GM19023 (cell line): ENCODE measurements at regions not wholly inside any gene's neighbourhood (a gene's known extent, or its start where the extent isn't known, plus 50 kb on each side); places are given as distances from the start of the nearest gene placed in this dataset.
"Not testable (repeated sequence)": the region's sequence is repeated elsewhere in the genome, so short reads cannot be mapped to it uniquely, and the experiment has no call there.

ENCODE experiments used
- ATAC-seq: cut with Tn5 transposase; IDR thresholded peaks from one replicate; pipeline ENCODE4 v1.9.1; 2021; ENCODE audit warnings: mild to moderate bottlenecking, moderate library complexity; ENCODE audit not compliant: unreplicated experiment

- no peak for ATAC-seq
Observed at GRCh38 chr7:69228212-69228811, 370.0 kb upstream of the AUTS2 start.

- no peak for ATAC-seq
Observed at GRCh38 chr7:69232445-69233376, 365.6 kb upstream of the AUTS2 start.

GRCh38 chr7:69237541-69237940 is 360.7 kb upstream of the AUTS2 start:
- no peak for ATAC-seq

DNA sequence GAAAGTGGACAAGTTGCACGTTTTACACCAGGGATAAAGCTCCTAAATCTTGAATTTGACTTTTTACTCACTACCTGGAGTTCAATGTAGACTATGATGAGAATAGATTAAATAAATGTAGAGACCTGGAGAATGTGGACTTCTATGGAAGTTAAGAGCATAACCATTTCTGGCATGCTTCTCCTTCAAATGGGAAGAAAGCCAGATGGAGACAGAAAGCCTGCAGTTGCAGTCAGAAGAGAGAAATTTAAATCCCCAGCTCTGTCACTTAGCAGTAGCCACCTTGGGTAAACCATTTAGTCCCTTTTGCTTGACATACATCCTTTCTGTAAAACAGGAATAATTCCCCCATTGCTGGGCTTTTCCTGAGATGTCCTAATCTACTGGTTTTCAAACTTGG is 355.3 kb upstream of the AUTS2 start:
- no peak for ATAC-seq

DNA sequence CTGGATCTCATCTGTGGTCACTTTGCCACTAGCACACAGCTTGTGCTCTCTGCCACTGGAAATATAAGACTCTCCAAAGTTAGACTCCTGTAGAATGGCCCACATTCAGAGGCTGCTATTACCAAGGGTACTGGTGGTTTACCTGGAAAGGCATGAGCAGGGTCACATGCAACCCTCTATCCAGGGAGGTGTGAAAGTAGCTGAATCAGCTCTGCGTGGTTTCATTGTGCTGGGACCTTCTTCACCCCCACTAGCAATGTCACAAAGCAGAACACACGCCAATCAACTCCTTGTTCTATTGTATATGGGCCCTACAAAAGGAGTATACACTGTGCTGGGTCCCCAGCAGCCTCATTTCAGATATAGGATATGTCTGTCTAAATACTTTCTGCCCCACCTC is 353.6 kb upstream of the AUTS2 start:
- no peak for ATAC-seq

- no peak for ATAC-seq
Observed at GRCh38 chr7:69245646-69246045, 352.6 kb upstream of the AUTS2 start.

DNA sequence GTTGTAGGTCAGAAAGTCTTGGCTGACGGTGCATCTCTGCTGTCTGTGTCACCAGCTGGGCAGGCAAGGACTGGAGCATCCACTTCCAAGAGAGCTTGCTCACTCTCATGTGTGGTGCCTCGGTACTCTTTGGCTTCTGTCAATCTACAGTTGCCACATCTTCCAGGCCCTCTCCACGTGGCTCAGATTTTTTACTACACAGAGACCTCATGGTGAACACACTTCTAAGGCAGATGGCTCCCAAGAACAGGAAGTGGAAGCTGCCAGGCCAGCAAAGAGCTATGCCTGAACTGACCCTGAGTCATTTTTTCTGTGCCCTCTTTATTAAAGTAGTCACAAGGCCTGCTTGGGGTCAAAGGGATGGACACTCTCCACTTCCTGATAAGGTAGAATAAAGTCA is 351.5 kb upstream of the AUTS2 start:
- no peak for ATAC-seq

DNA sequence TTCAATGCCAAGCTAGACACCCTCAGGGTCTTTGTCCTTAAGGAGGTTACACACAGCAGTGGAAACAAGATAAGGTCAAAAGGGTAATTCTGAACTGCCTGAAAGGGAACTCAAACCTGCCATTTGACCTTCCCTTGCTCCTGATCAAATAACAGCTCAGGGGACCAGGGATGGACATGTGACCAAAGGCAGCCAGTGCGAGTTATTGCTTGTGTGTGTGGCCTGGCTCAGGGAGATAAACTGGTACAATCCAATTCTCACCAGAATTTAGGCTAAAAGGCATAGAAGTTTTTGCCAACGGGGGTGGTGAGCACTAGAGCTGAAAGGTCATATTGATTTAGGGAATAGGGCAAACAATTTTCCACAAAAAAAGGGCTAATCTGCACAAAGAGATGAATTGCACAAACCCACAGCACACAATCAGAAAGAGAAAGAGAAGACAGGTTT is 349.9 kb upstream of the AUTS2 start:
- not testable (repeated sequence) for ATAC-seq

DNA sequence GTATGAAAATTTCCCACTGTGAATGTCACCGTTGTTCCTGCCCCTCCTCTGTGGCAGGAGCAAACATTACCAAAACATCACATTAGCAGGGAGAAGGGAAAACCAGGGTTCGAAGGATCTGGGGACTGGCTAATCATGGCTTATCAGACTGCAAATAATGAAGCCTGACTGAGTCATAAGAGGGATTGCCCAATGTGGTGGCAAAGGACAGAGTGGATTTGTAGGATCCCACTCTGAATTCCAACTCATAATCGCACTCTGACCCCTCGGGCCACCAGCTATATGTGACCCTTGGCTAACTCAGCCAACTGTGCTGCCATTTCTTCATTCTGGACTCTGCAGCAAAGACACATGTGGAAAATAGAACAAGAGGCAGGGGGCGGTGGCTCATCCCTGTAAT is 347.3 kb upstream of the AUTS2 start:
- no peak for ATAC-seq

DNA sequence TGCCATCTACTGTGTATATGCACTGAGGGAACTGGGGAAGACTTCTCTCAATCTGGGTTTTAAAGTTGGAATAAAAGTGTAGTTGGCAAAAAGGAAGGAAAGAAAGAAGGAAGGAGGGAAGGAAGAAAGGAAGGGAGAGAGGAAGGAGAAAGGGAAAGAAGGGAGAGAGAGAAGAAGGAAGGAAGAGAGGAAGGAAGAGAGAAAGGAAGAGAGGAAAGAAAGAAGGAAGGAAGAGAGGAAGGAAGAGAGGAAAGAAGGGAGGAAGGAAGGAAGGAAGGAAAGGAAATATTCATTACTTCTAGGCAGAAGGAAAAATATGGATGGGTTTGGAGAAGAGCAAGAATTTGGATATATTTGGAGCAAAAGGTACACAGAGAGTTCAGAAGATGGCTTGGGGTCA is 343.6 kb upstream of the AUTS2 start:
- no peak for ATAC-seq

DNA sequence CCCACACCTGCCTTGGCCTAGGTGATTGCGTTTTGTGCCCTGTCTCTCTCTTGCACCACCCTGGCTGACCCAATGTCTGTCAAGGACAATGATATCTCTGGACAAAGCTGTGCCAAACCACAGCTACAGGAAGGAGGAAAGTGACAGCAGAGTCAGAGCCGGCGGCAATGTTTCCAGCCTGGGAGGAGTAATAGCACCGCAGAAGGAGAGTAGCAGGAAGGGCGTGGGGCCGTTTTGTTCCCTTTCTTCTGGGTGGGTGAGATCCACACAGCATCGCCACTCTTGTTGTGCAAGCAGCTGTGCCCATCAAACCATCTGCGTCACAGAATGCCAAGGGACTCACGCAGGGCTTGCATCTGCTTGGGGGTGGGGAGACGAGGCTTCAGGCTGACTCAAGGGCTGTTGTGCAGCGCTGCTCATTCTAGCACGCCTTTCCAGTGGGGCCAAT is 341.6 kb upstream of the AUTS2 start:
- no peak for ATAC-seq

- ATAC-seq: no peak
Observed at GRCh38 chr7:69257592-69257991, 340.7 kb upstream of the AUTS2 start.

GRCh38 chr7:69259445-69259844 is 338.8 kb upstream of the AUTS2 start:
- ATAC-seq: no peak

- no peak for ATAC-seq
Observed at GRCh38 chr7:69260023-69260422, 338.3 kb upstream of the AUTS2 start.

GRCh38 chr7:69263550-69263949 is 334.7 kb upstream of the AUTS2 start:
- no peak for ATAC-seq

GRCh38 chr7:69269806-69270205 is 328.5 kb upstream of the AUTS2 start:
- no peak for ATAC-seq

- no peak for ATAC-seq
Observed at GRCh38 chr7:69272101-69272500, 326.2 kb upstream of the AUTS2 start.

GRCh38 chr7:69276011-69276729 is 322.1 kb upstream of the AUTS2 start:
- ATAC-seq: no peak

- no peak for ATAC-seq
Observed at GRCh38 chr7:69277366-69277765, 320.9 kb upstream of the AUTS2 start.

DNA sequence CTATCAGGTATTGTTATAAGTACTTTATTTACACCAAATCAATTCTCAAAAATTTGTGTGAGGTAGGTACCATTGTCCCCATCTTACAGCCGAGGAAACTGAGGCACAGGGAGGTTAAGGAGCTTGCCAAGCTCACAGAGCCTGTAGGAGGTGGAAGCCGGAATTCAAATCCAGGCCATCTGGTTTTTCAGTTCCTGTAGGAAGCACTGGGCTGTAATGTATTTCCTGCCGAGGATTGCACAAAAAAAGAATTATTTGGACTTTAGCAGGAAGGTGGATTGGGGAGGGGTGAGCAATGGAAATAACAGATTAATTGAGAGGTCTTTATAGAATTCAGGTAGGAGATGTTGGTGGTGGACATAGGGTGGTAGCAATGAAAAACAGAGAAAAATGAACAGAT is 315.3 kb upstream of the AUTS2 start:
- no peak for ATAC-seq

GRCh38 chr7:69283421-69283820 is 314.9 kb upstream of the AUTS2 start:
- no peak for ATAC-seq

DNA sequence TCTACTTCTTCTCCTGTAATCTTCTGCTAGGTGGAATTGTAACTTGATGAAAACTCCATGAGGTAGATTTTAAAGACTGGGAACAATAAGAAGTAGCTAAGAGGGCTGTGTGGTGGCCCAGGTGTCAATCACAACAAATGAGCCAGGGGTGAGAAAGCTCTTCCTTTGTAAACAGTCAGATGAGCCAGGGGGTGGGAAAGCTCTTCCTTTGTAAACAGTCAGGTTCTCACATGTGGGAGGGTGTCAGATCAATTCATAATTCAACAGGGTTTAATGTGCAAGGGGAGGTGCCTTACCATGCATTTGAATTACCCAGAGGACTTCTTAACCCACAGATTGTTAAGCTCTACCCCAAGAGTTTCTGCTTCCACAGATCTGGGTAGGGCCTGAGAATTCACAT is 312.4 kb upstream of the AUTS2 start:
- no peak for ATAC-seq
